HG02798 (cell line): ENCODE measurements at regions not wholly inside any gene's neighbourhood (a gene's known extent, or its start where the extent isn't known, plus 50 kb on each side); places are given as distances from the start of the nearest gene placed in this dataset.

Experiments
- ATAC-seq: cut with Tn5 transposase; IDR thresholded peaks from one replicate; pipeline ENCODE4 v1.9.1; 2021; ENCODE audit warnings: mild to moderate bottlenecking; ENCODE audit not compliant: unreplicated experiment, poor library complexity

DNA sequence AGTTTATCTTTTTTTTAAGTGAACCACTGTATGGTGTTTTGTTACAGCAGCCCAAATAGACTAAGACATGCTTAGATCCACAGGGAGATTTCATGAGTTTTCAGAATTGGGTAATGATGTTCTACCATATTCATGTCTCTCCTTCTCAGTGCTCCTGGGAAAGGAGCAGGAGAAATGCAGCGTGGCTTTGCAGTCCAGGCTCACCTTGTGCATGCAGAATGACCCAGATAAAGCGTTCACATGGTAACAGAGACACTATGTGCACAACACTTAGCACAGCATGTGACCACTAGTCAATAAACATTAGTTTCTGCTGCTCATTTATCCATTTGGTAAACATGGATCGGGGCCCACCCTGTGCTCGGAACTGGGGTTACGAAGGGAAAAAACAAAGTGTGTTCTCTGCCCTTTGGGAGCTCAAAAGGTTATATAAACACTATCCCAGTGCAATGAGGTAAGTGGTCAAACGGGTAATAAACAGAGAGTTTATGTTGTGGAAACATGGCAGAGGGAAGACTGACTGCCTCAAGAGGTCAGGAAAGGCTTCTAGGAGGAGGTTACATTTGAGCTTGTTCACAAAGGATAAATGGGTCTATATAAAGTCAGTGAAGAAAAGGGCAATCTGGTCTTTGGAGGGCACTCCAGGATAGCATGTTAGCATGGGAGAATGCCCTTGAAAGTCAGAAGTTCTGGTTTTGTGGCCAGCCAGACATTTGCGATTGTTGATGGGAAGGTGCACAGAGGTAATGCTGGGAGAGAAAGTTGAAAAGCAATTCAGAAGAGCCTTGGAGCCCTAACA lies 299.2 kb downstream of the TDRD15 start:
- no peak for ATAC-seq

GRCh38 chr2:21423854-21424253 lies 300.1 kb downstream of the TDRD15 start:
- no peak for ATAC-seq

GRCh38 chr2:21424375-21424774 lies 300.6 kb downstream of the TDRD15 start:
- no peak for ATAC-seq

- ATAC-seq, result no peak
Measured at GRCh38 chr2:21427606-21428005, 303.8 kb downstream of the TDRD15 start.

DNA sequence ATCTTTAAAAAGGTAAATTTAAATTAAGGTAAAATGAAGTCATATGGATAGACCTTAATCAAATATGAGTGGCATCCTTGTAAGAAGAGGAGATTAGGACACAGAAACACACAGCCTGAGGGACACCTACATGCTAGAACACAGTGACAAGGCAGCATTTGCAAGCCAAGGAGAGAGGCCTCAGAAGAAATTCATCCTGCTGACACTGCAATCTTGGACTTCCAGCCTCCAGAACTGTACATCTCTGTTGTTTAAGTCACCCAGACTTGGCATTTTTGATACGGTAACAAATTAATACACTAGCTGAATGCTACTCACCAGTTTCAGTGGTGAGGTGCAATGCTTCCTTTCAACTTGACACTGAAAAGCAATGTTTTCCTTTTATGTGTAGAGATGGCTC lies 305.0 kb downstream of the TDRD15 start:
- ATAC-seq, result no peak

DNA sequence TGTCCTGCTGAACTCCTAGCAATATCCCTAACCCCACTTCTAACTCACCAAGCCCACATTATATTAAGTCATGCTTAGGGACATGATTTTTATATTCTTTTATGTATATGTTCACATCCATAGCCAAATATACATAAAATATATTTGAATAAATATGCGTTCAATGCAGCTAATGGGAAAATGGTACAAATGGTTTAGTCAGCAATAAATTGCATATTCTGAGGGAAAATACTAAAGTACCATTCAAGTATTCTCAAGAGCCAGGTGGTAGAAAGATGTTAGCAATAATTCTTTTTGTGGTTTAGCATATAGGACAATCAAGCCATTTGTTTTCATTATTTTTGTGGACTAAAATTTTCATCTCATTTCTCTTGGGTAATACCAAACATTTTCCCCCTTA lies 306.0 kb downstream of the TDRD15 start:
- no peak for ATAC-seq

DNA sequence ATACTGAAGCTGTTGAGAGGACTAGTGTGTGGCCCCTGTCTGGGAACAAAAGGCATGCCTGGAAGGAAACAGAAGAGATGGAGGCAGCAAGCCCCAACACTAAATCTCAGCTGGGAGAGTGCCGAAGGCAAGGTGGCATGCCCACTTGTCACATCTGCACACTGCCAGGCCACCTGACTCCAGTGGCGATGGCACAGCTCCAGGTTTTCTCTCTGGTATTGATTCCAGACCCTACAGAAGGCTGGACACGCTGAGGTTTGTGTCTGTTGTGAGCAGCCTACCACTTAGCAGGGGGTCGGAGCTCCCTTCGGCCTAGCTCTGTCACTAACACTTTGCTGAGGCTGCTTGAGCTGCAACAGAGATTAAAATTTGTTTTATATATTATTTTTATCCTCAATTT lies 307.3 kb downstream of the TDRD15 start:
- ATAC-seq, result no peak

GRCh38 chr2:21438949-21439348 lies 315.2 kb downstream of the TDRD15 start:
- no peak for ATAC-seq

GRCh38 chr2:21441442-21441841 lies 317.7 kb downstream of the TDRD15 start:
- no peak for ATAC-seq

DNA sequence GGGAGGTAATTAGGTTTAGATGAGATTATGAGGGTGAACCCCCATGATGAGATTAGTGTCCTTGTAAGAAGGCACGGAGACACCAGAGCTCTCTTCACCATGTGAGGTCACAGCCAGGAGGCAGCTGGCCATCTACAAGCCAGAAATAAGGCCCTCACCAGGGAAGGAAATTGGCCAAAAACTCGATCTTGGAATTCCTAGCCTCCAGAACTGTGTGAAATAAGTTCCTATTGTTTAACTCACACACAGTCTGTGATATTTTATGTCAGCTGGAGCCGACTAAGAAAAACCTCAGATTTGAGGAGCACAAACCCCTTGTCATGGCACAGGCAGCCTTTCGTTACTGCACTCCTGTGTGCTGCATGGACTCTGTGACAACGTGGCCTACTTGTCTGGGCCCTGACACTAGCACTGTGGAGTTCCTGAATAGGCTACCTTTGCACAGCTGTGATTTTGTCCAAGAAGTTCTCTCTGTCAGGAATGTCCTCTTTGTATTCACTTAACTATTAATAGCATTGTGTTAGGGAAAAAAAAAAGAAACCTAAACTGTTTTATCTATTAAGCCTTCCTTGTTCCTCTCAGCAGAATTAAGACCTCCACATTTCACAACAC lies 319.8 kb downstream of the TDRD15 start:
- no peak for ATAC-seq

DNA sequence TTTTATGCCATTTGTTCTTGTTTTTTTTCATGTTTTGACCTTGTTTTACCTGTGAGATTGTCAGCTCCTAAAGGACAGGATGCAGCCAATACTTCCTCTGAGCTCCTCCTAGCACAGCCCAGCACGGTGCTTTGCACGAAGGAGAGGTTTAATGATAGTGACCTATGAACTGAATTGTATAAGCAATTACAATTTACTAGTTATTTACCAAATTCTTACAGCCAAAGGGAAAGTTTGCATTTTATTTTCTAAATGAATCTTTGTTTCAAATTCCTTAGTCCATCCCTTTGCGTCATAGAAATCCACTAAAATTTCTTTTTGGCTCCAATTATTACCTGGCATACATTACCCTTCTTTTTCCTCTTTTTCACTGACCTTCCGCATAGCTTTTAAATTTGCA lies 326.1 kb downstream of the TDRD15 start:
- ATAC-seq, result no peak

DNA sequence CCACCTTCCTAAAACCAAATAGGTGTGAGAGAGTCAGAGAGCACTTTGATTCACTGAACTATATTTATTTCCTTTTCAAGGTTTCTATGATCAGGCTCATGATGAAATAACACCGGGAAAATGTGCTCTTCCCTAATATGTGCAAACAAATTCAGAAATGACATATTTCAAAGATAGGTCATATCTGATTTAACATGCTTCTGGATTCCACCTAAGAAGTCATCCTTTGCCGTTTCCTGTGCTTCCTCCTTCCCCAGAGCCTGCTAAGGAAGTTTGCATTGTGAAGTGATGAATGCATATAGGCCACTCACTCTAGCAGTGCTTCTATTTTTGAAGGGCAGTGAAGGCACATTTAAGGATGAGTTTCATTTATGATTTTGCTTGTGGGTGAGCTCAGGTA lies 327.6 kb downstream of the TDRD15 start:
- ATAC-seq, result no peak

GRCh38 chr2:21452263-21452662 lies 328.5 kb downstream of the TDRD15 start:
- no peak for ATAC-seq

- no peak for ATAC-seq
Measured at GRCh38 chr2:21452678-21453077, 328.9 kb downstream of the TDRD15 start.

- ATAC-seq, result no peak
Measured at GRCh38 chr2:21453723-21454450, 330.1 kb downstream of the TDRD15 start.

- no peak for ATAC-seq
Measured at GRCh38 chr2:21454839-21455238, 331.1 kb downstream of the TDRD15 start.

- no peak for ATAC-seq
Measured at GRCh38 chr2:21461754-21462240, 338.0 kb downstream of the TDRD15 start.

DNA sequence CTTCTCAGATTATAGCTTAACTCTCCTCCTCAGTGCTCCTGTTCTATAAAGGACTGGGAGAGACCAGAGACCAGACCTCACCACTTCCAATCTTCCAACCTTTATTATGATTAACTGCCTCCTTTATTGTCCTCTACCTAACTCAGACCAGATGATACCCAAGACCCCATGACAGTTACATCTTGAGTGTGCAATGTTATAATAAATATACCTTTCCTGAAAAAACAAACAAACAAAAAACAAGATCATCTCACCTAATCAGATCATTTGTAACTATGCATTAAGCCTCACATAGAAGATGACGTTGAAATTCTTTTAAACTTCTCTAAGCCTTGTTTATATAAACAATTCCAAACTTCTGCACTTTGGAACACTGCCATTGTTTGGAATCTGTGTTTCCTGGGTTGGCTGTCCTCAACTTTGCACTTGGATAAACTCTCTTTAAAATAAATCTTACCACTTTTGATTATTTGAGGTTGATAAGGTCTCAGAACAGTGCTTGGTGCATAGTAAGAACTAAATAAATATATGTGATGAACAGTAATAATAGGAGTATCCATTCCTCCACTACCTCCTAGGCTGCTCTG lies 342.7 kb downstream of the TDRD15 start:
- no peak for ATAC-seq

DNA sequence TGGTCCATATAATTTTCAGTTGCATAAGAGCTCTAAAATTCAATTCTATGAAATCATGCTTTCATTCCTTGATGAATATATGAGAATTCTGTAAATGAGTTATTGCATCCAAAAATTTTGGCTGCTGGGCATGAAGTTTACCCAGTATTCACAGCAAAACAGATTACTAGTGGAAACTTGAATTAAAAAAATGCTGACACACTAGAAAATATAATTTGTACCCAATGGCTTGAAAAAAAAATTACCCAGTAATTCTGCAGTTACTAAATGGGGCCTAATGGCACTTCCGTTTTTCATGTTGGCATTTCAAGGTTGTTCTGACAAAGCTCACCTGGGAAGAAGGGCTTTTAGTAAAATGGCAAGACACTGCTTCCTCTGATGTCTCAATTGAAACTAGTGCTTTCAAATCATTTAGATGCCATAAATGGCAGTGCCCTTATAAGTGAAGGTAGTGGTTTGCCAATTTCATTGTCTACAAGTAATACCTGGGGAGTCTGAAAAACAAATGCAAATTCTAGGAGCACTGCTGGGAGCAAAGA lies 343.6 kb downstream of the TDRD15 start:
- ATAC-seq, result no peak

DNA sequence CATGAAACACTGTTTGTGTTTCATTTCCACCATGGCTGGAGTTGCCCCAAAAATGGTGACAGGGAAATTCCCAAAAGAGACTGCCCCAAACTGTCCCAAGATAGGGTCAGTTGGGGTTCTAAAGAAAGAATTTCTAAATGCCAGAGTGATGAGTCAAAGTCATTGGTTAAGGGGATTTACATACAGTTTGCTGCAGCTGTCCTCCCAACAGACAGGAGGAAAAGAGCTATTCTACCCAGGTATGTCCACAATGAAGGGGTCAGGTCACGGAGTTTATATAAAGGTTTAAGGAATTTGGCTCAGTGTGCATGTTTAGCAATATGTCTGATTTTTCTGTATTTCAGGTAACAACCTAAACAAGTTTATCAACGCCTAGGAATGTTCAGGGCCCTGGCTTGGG lies 344.1 kb downstream of the TDRD15 start:
- no peak for ATAC-seq

DNA sequence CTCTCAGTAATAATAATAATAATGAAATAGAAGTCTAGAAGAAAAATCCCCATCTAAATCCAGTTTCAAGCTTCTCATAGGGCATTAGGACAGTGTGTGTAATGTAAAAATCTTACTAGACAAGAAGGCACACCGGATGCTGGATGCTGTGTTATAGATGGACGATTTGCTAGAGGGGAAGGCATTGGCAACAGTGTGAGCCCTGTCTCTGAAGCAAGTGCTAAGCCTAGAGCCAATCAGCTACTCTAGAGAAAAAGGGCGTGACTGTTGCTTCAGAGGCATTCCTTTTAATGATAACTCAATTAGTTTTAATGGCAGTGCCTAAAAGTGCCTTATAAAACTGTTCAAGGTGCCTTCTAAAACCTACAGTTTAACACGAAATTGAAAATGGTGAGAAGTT lies 344.9 kb downstream of the TDRD15 start:
- ATAC-seq, result no peak
